OCI-LY3 (cell line): ENCODE measurements at regions not wholly inside any gene's neighbourhood (a gene's known extent, or its start where the extent isn't known, plus 50 kb on each side); places are given as distances from the start of the nearest gene placed in this dataset.

Source experiments
- H2AFZ ChIP-seq: fragments of 200-600, 300-600 bp; shearing (Covaris generic); 2 replicates; pipeline ENCODE4 v1.6.0; 2014; ENCODE audit warnings: antibody characterized with exemption, low read depth, low read length
- H3K27ac ChIP-seq: fragments of 200-600, 300-600 bp; sonication (generic); 2 replicates; pipeline ENCODE4 v1.5.1; 2014; ENCODE audit warnings: mild to moderate bottlenecking, low read length, moderate library complexity, mixed read lengths
- H3K27me3 ChIP-seq: fragments of 200-600, 300-600 bp; sonication (generic); 2 replicates; pipeline ENCODE4 v1.6.1; 2014; ENCODE audit warnings: low read depth, low read length, mixed read lengths
- H3K36me3 ChIP-seq: fragments of 200-600, 300-600 bp; sonication (generic); replicated peaks from 2 replicates; pipeline ENCODE3; 2014; ENCODE audit warnings: low read depth, low read length, mixed read lengths
- H3K4me1 ChIP-seq: fragments of 300-600, 200-600 bp; sonication (generic); 2 replicates; pipeline ENCODE4 v1.6.1; 2014; ENCODE audit warnings: low read length, mixed read lengths
- H3K4me2 ChIP-seq: fragments of 200-600, 300-600 bp; sonication (generic); 2 replicates; pipeline ENCODE4 v1.6.1; 2014; ENCODE audit warnings: low read length, mixed read lengths
- H3K4me3 ChIP-seq: fragments of 300-600, 200-600 bp; sonication (generic); 2 replicates; pipeline ENCODE4 v1.5.1; 2014; ENCODE audit warnings: antibody characterized with exemption, mild to moderate bottlenecking, low read length, moderate library complexity
- H3K79me2 ChIP-seq: fragments of 300-600, 200-600 bp; shearing (Covaris generic); 2 replicates; pipeline ENCODE4 v1.6.1; 2014; ENCODE audit warnings: mild to moderate bottlenecking, low read length, mixed read lengths
- H3K9ac ChIP-seq: fragments of 300-600, 200-600 bp; shearing (Covaris generic); 2 replicates; pipeline ENCODE4 v1.6.0; 2014; ENCODE audit warnings: mild to moderate bottlenecking, low read length, moderate library complexity
- H3K9me3 ChIP-seq: fragments of 200-600, 300-600 bp; shearing (Covaris generic); 2 replicates; pipeline ENCODE4 v1.6.1; 2014; ENCODE audit warnings: low read length, mixed read lengths; ENCODE audit not compliant: insufficient read depth
- H4K20me1 ChIP-seq: fragments of 200-600, 300-600 bp; sonication (generic); 2 replicates; pipeline ENCODE4 v1.6.1; 2016; ENCODE audit warnings: low read length, mixed read lengths; ENCODE audit not compliant: insufficient read depth
- EZH2phosphoT487 ChIP-seq: fragments of 200-600 bp; shearing (Covaris generic); IDR thresholded peaks from 2 replicates; pipeline ENCODE4 v1.6.1; 2018; ENCODE audit warnings: antibody characterized with exemption, mixed run types, low read depth
- TF ChIP-seq, protein P1 (sequence below): fragments of 200-600, 300-600 bp; sonication (generic); IDR thresholded peaks from 2 replicates; pipeline ENCODE4 v1.5.1; 2014; ENCODE audit warnings: antibody characterized with exemption, low read length, low read depth

DNA sequence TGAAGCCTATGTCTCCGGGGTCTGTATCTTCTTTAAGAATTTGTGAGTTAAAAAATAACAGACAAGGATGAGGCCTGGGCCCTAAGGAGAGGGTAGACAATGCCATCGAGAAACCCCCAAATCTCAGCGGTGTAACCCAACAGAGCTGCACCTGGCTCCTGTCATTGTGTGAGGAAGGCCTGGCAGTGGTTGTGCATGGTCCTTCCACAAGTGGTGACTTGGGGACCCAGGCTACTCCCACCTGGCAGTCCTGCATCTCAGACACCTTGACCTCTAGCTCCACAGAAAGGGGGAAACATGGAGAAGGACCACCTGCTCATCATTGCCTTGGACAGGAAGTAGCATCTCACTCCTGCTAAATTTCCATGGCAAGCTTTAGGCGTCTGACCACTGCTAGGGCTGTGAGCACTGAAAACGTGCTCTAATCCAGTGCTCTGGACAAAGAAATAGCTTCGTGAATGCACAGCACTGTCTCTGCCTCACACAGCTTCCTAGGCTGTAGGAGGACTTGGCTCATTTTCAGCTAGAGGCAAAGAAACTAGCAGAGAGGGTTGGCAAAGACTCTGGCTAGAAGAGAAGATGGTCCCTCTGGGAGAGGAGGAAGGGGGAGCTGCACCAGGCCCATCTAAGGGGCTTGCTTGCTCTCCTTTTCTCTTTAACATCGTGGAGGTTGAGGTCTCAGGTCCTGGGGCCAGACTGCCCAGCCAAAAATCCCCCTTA is 273.9 kb upstream of the ZMIZ1 start:
- H3K9ac ChIP-seq: no peak overlapping the region
- H3K9me3 ChIP-seq: no peaks in the 10 kb centered on the region
- H4K20me1 ChIP-seq: no peaks in the 10 kb centered on the region
- no peak overlapping the region for H3K4me2 ChIP-seq
- no peaks in the 10 kb centered on the region for H3K4me1 ChIP-seq
- no peaks in the 10 kb centered on the region for H3K79me2 ChIP-seq
- no peaks in the 10 kb centered on the region for H3K36me3 ChIP-seq
- TF ChIP-seq EZH2phosphoT487: no peak
- TF ChIP-seq, protein P1, sequence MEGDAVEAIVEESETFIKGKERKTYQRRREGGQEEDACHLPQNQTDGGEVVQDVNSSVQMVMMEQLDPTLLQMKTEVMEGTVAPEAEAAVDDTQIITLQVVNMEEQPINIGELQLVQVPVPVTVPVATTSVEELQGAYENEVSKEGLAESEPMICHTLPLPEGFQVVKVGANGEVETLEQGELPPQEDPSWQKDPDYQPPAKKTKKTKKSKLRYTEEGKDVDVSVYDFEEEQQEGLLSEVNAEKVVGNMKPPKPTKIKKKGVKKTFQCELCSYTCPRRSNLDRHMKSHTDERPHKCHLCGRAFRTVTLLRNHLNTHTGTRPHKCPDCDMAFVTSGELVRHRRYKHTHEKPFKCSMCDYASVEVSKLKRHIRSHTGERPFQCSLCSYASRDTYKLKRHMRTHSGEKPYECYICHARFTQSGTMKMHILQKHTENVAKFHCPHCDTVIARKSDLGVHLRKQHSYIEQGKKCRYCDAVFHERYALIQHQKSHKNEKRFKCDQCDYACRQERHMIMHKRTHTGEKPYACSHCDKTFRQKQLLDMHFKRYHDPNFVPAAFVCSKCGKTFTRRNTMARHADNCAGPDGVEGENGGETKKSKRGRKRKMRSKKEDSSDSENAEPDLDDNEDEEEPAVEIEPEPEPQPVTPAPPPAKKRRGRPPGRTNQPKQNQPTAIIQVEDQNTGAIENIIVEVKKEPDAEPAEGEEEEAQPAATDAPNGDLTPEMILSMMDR: no peak
- H3K27me3 ChIP-seq: peaks cover 16% of the 10 kb centered on the region
- H3K4me3 ChIP-seq: no peak overlapping the region
- no peak overlapping the region for H3K27ac ChIP-seq
- H2AFZ ChIP-seq: no peak overlapping the region

DNA sequence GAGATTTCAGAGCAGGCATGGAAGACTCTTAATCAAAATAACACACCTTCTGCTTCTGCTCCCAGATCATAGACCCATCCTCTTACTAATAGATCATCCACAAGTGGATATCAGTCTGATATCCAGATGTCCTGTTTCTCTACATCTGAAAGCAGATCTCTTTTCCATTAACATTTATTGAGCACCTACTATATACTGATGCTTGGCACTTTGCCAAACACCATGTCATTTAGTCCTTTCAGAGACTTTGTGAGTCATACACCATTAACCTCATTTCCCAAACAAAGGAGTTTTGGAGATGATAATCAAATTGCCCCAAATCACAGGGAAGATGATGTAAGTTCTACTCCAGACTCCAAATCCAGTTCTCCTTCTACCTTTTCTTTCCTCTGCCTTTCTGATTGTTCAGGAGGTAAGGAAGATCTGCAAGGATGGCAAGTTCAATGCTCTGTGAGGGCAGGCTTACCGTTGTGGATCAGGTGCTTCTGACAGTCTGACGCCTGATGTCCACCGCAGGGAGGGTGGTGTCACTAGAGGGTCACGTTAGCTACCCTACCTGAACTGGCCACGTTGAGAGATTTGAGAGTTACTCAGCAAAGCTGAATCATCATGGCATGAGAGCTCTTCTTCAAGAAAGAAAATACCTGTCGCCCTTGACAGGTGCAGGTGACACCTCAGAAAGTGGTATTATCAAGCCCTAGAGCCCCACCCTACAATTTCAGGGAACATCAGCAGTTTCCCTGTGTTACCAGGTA is 269.6 kb upstream of the ZMIZ1 start:
- H4K20me1 ChIP-seq: no peaks in the 10 kb centered on the region
- H3K27ac ChIP-seq: no peak overlapping the region
- no peaks in the 10 kb centered on the region for H3K36me3 ChIP-seq
- H3K79me2 ChIP-seq: no peaks in the 10 kb centered on the region
- TF ChIP-seq, protein P1: no peak
- no peak for TF ChIP-seq EZH2phosphoT487
- no peak overlapping the region for H2AFZ ChIP-seq
- peaks cover 4% of the 10 kb centered on the region; the same call in 1 of the 2 replicates for H3K27me3 ChIP-seq
- no peak overlapping the region for H3K4me3 ChIP-seq
- H3K9ac ChIP-seq: no peak overlapping the region
- no peaks in the 10 kb centered on the region for H3K4me1 ChIP-seq
- no peak overlapping the region for H3K4me2 ChIP-seq
- no peaks in the 10 kb centered on the region for H3K9me3 ChIP-seq

DNA sequence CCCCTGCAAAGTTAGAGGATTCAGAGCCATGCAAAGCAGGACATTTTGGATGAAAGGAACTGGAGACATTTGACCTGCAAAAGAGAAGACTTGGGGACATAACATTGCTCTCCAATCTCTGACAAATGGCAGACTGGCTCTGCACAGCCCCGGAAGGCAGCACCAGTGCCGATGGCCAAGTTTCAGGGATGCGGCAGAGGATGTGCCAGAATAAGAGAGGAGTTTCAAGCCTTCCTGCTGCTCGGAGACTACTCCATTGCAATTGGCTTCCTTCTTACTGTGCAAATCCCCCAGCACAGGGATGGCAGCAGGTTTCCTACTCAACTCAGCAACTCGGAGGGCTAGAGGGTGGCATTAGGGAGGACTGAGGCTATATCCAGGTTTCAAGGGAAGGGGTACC is 268.8 kb upstream of the ZMIZ1 start:
- no peak overlapping the region for H3K27ac ChIP-seq
- no peaks in the 10 kb centered on the region for H3K79me2 ChIP-seq
- no peak overlapping the region for H3K4me3 ChIP-seq
- H4K20me1 ChIP-seq: no peaks in the 10 kb centered on the region
- H2AFZ ChIP-seq: no peak overlapping the region
- no peak overlapping the region for H3K4me2 ChIP-seq
- no peaks in the 10 kb centered on the region for H3K9me3 ChIP-seq
- no peak overlapping the region for H3K9ac ChIP-seq
- no peaks in the 10 kb centered on the region for H3K36me3 ChIP-seq
- TF ChIP-seq, protein P1: no peak
- TF ChIP-seq EZH2phosphoT487: no peak
- 0 out of 2 replicates have a peak, but pooled peaks cover 3% of the 10 kb centered on the region for H3K27me3 ChIP-seq
- H3K4me1 ChIP-seq: no peaks in the 10 kb centered on the region

DNA sequence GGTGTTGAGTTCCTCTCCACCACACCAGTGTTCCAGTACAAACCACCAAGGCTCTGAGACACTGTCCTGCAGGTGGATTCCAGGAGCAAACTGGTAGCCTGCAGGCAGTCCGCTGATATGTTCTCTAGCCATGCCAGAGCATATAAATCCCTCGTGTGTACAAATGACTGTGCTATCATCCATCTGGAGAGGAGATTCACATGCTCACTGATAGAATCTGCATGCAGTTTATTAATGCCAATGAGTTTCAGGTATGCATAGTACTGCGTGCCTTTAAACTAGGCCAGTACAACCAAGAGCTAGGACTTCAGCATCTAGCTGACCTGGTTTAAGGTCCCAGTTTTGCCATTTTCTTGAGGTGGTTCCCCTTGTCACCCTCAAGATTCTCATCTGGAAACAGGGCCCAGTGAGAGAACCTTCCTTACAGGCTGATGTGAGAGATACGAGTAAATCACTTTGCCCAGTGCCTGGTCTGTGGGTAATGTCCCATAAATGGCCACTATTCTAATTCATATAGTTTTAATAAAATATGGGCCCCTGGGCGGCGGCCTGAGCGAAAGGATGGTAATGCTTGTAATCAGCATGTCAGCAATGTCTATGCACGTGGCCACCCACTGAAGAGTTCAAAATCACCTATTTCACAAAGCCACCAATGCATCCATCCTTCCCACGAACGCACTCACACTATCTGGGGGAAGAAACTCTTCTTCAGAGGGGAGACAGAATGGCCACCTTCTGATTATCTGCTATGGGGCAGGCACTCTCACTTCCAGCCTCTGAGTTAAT is 268.0 kb upstream of the ZMIZ1 start:
- Histone ChIP-seq H3K27ac (no peak overlapping the region), H3K9me3 (no peaks in the 10 kb centered on the region)

More for the DNA sequence above, 268.0 kb upstream of the ZMIZ1 start:
- Histone ChIP-seq H3K4me1 (no peaks in the 10 kb centered on the region), H3K4me2 (no peak overlapping the region), H3K4me3 (no peak overlapping the region), H3K36me3 (no peaks in the 10 kb centered on the region), H3K79me2 (no peaks in the 10 kb centered on the region), H2AFZ (no peak overlapping the region), H3K27me3 (0 out of 2 replicates have a peak, but pooled peaks cover 3% of the 10 kb centered on the region), H3K9ac (no peak overlapping the region), H4K20me1 (no peaks in the 10 kb centered on the region)
- TF ChIP-seq, protein P1: no peak
- TF ChIP-seq EZH2phosphoT487: no peak
